SK-N-SH (cell line): ENCODE measurements at regions not wholly inside any gene's neighbourhood (a gene's known extent, or its start where the extent isn't known, plus 50 kb on each side); places are given as distances from the start of the nearest gene placed in this dataset.

Experiments
- CTCF ChIA-PET: fragments of 300-600, 350-600 bp; formaldehyde crosslinking; extraction: SDS; loops from one replicate; lab custom pipeline; 2021; lab: Yijun Ruan, JAX
- POLR2A ChIA-PET: fragments of 350-600 bp; sonication (Branson Sonifier 250); formaldehyde crosslinking; extraction: SDS; loops from one replicate; lab custom pipeline; 2020; ENCODE audit warnings: antibody characterized with exemption, inconsistent platforms; lab: Yijun Ruan, JAX
- DNase-seq: peaks from one replicate; pipeline ENCODE4 v3.0.0; 2012
- H2AFZ ChIP-seq: fragments of 200-600 bp; sonication (generic); 2 replicates; pipeline ENCODE4 v1.8.1; 2016; ENCODE audit warnings: antibody characterized with exemption, mild to moderate bottlenecking, low read depth
- H3F3A ChIP-seq: fragments of 200-600 bp; sonication (generic); replicated peaks from 2 replicates; pipeline ENCODE3; 2016; ENCODE audit warnings: antibody characterized with exemption, mild to moderate bottlenecking; ENCODE audit not compliant: insufficient read depth
- H3K27ac ChIP-seq, 2 experiments: fragments of 200-500 bp in 1 of 2; fragments of 200-600 bp in 1 of 2; sonication (Bioruptor generic) in 1 of 2; sonication (generic), shearing (Covaris generic) in 1 of 2; 2 replicates each; pipeline versions ENCODE4 v1.5.1 to v1.6.1; 2014 to 2016; ENCODE audit warnings: low read depth in 2 of 2, inconsistent platforms in 1 of 2, low read length in 1 of 2, mild to moderate bottlenecking in 1 of 2, mixed read lengths in 1 of 2
- H3K27me3 ChIP-seq: fragments of 200-600 bp; sonication (generic), shearing (Covaris generic); 2 replicates; pipeline ENCODE4 v1.6.1; 2016; ENCODE audit warnings: mixed run types; ENCODE audit not compliant: insufficient read depth
- H3K36me3 ChIP-seq, 2 experiments: fragments of 200-500 bp in 1 of 2; fragments of 200-600 bp in 1 of 2; sonication (Bioruptor generic) in 1 of 2; sonication (generic) in 1 of 2; replicated peaks in 1 of 2; 2 replicates each; pipeline versions ENCODE3 to v1.5.1; 2014 to 2016; ENCODE audit warnings: low read length in 1 of 2, mild to moderate bottlenecking in 1 of 2; ENCODE audit not compliant: insufficient read depth in 2 of 2, control insufficient read depth in 1 of 2
- H3K4me1 ChIP-seq, 2 experiments: fragments of 200-500 bp in 1 of 2; fragments of 200-600 bp in 1 of 2; sonication (Bioruptor generic) in 1 of 2; sonication (generic), shearing (Covaris generic) in 1 of 2; 2 replicates each; pipeline versions ENCODE4 v1.5.1 to v1.6.1; 2014 to 2016; ENCODE audit warnings: low read depth in 1 of 2, low read length in 1 of 2, mixed run types in 1 of 2; ENCODE audit not compliant: insufficient read depth in 2 of 2, control insufficient read depth in 1 of 2
- H3K4me2 ChIP-seq: fragments of 200-600 bp; sonication (generic), shearing (Covaris generic); 2 replicates; pipeline ENCODE4 v1.6.1; 2017; ENCODE audit warnings: mixed run types
- H3K4me3 ChIP-seq, 2 experiments: fragments of 200-500 bp in 1 of 2; fragments of 200-600 bp in 1 of 2; sonication (Bioruptor generic) in 1 of 2; sonication (generic), shearing (Covaris generic) in 1 of 2; 2 replicates each; pipeline versions ENCODE4 v1.5.1 to v1.8.1; 2014 to 2016; ENCODE audit warnings: low read depth in 2 of 2, inconsistent platforms in 1 of 2, low read length in 1 of 2, mild to moderate bottlenecking in 1 of 2, mixed read lengths in 1 of 2, moderate library complexity in 1 of 2
- H3K79me2 ChIP-seq: fragments of 200-600 bp; sonication (generic); 2 replicates; pipeline ENCODE4 v1.8.1; 2017; ENCODE audit warnings: mild to moderate bottlenecking; ENCODE audit not compliant: insufficient read depth
- H3K9ac ChIP-seq: fragments of 200-600 bp; sonication (generic); 2 replicates; pipeline ENCODE4 v1.6.1; 2017; ENCODE audit warnings: mixed run types
- H3K9me2 ChIP-seq: fragments of 200-600 bp; sonication (generic); 2 replicates; pipeline ENCODE4 v1.6.1; 2017; ENCODE audit warnings: mixed run types
- H3K9me3 ChIP-seq: fragments of 200-600 bp; sonication (generic); 2 replicates; pipeline ENCODE4 v1.6.1; 2017; ENCODE audit warnings: mixed run types, mild to moderate bottlenecking, moderate library complexity
- H4K20me1 ChIP-seq: fragments of 200-600 bp; sonication (generic); 2 replicates; pipeline ENCODE4 v1.6.1; 2017; ENCODE audit warnings: mild to moderate bottlenecking, mixed run types; ENCODE audit not compliant: insufficient read depth
- CTCF ChIP-seq: fragments of 200-600 bp; sonication (generic); IDR thresholded peaks from 2 replicates; pipeline ENCODE4 v1.6.1; 2017; ENCODE audit warnings: antibody characterized with exemption, mild to moderate bottlenecking, moderate library complexity
- FOXM1 ChIP-seq: IDR thresholded peaks from 2 replicates; pipeline ENCODE4 v1.4.0; 2012; ENCODE audit warnings: low read depth, mild to moderate bottlenecking
- MEF2A ChIP-seq: IDR thresholded peaks from 2 replicates; pipeline ENCODE4 v1.4.0; 2012; ENCODE audit warnings: low read depth, borderline replicate concordance
- NRF1 ChIP-seq: IDR thresholded peaks from 2 replicates; pipeline ENCODE4 v1.6.1; 2012; ENCODE audit warnings: low read depth, mild to moderate bottlenecking, low read length
- RCOR1 ChIP-seq: fragments of 150-350 bp; IDR thresholded peaks from 2 replicates; pipeline ENCODE4 v1.6.1; 2017; ENCODE audit warnings: antibody characterized with exemption, low read length
- SIN3A ChIP-seq: IDR thresholded peaks from 2 replicates; pipeline ENCODE4 v1.6.1; 2012; ENCODE audit warnings: low read depth, mild to moderate bottlenecking, low read length, moderate library complexity, borderline replicate concordance
- TCF12 ChIP-seq: IDR thresholded peaks from 2 replicates; pipeline ENCODE4 v1.4.0; 2012
- USF2 ChIP-seq: fragments of 150-350 bp; IDR thresholded peaks from 2 replicates; pipeline ENCODE4 v1.6.1; 2017; ENCODE audit warnings: antibody characterized with exemption, low read length, low read depth, borderline replicate concordance
- ZBTB33 ChIP-seq: IDR thresholded peaks from 2 replicates; pipeline ENCODE4 v1.4.0; 2012; ENCODE audit warnings: low read depth, borderline replicate concordance
- WGBS: methylation state at CpG from one replicate; pipeline ENCODE4 v1.1.6; 2017; ENCODE audit warnings: low lambda C conversion rate; 5-methylcytosine and 5-hydroxymethylcytosine counted together
- TF ChIP-seq, protein P1 (sequence below): IDR thresholded peaks from 2 replicates; pipeline ENCODE4 v1.6.1; 2012; ENCODE audit warnings: mild to moderate bottlenecking, low read depth, low read length, moderate library complexity

DNA sequence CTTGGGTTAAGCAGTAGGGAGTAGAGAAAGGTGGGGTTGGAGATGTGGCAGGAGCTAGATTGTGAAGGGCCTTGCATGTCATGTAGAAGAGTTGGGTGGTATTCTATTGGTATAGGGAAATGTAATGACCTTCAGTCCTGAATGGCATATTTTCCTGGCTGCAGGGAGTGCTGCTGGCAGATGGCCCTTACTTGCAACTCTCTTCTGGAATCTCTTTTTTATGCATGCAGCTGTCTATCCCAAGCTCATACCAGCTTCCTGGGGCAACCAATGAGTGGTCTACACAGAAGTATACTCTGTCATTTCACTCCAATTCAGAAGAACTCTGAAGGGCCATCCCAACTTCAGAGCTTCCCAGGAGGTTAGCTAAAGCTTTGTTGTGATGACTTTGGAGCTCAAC, 144.7 kb upstream of the ANKRD28 start:
- Histone ChIP-seq H3K9ac (no peak overlapping the region), H3K27me3 (no peaks in the 10 kb centered on the region), H3K9me3 (no peaks in the 10 kb centered on the region), H2AFZ (no peak overlapping the region), H3K9me2 (no peaks in the 10 kb centered on the region), H3K27ac (no peak overlapping the region), H3K4me1 (no peaks in the 10 kb centered on the region), H3K4me3 (no peak overlapping the region)
- no peak for DNase-seq
- CTCF ChIA-PET: interaction anchor here (0.7 kb wide), 1 partner anchor 13 kb away, joined by 4 read pairs; no protein-coding TSS in a partner anchor
- TF ChIP-seq TCF12 (no peak), RCOR1 (no peak), FOXM1 (no peak)
- TF ChIP-seq, protein P1, sequence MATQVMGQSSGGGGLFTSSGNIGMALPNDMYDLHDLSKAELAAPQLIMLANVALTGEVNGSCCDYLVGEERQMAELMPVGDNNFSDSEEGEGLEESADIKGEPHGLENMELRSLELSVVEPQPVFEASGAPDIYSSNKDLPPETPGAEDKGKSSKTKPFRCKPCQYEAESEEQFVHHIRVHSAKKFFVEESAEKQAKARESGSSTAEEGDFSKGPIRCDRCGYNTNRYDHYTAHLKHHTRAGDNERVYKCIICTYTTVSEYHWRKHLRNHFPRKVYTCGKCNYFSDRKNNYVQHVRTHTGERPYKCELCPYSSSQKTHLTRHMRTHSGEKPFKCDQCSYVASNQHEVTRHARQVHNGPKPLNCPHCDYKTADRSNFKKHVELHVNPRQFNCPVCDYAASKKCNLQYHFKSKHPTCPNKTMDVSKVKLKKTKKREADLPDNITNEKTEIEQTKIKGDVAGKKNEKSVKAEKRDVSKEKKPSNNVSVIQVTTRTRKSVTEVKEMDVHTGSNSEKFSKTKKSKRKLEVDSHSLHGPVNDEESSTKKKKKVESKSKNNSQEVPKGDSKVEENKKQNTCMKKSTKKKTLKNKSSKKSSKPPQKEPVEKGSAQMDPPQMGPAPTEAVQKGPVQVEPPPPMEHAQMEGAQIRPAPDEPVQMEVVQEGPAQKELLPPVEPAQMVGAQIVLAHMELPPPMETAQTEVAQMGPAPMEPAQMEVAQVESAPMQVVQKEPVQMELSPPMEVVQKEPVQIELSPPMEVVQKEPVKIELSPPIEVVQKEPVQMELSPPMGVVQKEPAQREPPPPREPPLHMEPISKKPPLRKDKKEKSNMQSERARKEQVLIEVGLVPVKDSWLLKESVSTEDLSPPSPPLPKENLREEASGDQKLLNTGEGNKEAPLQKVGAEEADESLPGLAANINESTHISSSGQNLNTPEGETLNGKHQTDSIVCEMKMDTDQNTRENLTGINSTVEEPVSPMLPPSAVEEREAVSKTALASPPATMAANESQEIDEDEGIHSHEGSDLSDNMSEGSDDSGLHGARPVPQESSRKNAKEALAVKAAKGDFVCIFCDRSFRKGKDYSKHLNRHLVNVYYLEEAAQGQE: no peak
- TF ChIP-seq, all 33 proteins: peak for 0
- POLR2A ChIA-PET: no interaction called here
- Histone ChIP-seq H3K79me2 (no peaks in the 10 kb centered on the region), H3F3A (no peaks in the 10 kb centered on the region), H4K20me1 (no peaks in the 10 kb centered on the region), H3K36me3 (no peaks in the 10 kb centered on the region), H3K4me2 (no peak overlapping the region)

- POLR2A ChIA-PET: no interaction called here
- no peak overlapping the region for H3K27ac ChIP-seq
- no peaks in the 10 kb centered on the region for H3K36me3 ChIP-seq
- CTCF ChIA-PET: interaction anchor here (0.7 kb wide), 1 partner anchor 14 kb away, joined by 4 read pairs; no protein-coding TSS in a partner anchor
- no peak overlapping the region for H3K9ac ChIP-seq
- no peaks in the 10 kb centered on the region for H3K9me3 ChIP-seq
- no peaks in the 10 kb centered on the region for H3K79me2 ChIP-seq
- no peaks in the 10 kb centered on the region for H3K9me2 ChIP-seq
- no peak for DNase-seq
- H3K27me3 ChIP-seq: no peaks in the 10 kb centered on the region
- H3K4me1 ChIP-seq: no peaks in the 10 kb centered on the region
- no peak overlapping the region for H3K4me3 ChIP-seq
- H4K20me1 ChIP-seq: no peaks in the 10 kb centered on the region
- WGBS: 51% methylated on average over 2 of the region's 2 CpGs
- H3F3A ChIP-seq: no peaks in the 10 kb centered on the region
- H2AFZ ChIP-seq: no peak overlapping the region
- TF ChIP-seq USF2: no peak
- TF ChIP-seq CTCF: no peak
- TF ChIP-seq MEF2A: no peak
- no peak for TF ChIP-seq ZBTB33
- no peak for TF ChIP-seq SIN3A
- no peak for TF ChIP-seq NRF1
- no peak overlapping the region for H3K4me2 ChIP-seq
Measured at GRCh38 chr3:15942936-15943335, 145.2 kb upstream of the ANKRD28 start.
